ENCODE measurements at regions not wholly inside any gene's neighbourhood (a gene's known extent, or its start where the extent isn't known, plus 50 kb on each side); places are given as distances from the start of the nearest gene placed in this dataset.

- TF ChIP-seq, protein P1, sequence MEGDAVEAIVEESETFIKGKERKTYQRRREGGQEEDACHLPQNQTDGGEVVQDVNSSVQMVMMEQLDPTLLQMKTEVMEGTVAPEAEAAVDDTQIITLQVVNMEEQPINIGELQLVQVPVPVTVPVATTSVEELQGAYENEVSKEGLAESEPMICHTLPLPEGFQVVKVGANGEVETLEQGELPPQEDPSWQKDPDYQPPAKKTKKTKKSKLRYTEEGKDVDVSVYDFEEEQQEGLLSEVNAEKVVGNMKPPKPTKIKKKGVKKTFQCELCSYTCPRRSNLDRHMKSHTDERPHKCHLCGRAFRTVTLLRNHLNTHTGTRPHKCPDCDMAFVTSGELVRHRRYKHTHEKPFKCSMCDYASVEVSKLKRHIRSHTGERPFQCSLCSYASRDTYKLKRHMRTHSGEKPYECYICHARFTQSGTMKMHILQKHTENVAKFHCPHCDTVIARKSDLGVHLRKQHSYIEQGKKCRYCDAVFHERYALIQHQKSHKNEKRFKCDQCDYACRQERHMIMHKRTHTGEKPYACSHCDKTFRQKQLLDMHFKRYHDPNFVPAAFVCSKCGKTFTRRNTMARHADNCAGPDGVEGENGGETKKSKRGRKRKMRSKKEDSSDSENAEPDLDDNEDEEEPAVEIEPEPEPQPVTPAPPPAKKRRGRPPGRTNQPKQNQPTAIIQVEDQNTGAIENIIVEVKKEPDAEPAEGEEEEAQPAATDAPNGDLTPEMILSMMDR (IDR thresholded peaks at IDR 0.05): no peak
- no peak for TF ChIP-seq ZFX (IDR thresholded peaks at IDR 0.05; ENCODE audit: borderline replicate concordance)
Measured at GRCh38 chr11:116586392-116586791, 186.4 kb downstream of the BUD13 start.

Data from 22Rv1 (cell line).